HG02852 (cell line): ENCODE measurements at regions not wholly inside any gene's neighbourhood (a gene's known extent, or its start where the extent isn't known, plus 50 kb on each side); places are given as distances from the start of the nearest gene placed in this dataset.

Experiments
- ATAC-seq: cut with Tn5 transposase; IDR thresholded peaks from one replicate; pipeline ENCODE4 v1.9.1; 2021; ENCODE audit warnings: mild to moderate bottlenecking, moderate library complexity; ENCODE audit not compliant: unreplicated experiment

- no peak for ATAC-seq
Measured at GRCh38 chr9:8096091-8096490, 296.5 kb upstream of the DMAC1 start.

DNA sequence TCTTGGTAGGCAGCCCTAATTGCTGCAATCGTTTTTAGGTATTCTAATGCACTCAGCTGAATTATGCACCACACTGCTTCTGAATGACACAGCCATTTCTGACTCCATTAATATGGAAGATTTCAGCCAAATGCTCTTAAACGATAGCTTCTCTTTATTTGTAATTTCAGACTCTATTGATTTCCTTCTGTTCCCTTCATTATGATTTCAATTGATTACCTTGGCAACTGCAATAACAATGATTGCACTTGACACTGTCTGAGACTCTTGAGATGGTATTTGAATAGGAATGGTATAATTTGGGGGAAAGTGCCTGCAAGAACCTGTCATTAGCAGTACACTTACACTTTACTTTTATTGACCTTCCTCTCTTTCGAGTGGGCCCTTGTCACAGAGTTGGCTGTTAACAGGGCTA, 296.1 kb upstream of the DMAC1 start:
- ATAC-seq: no peak

GRCh38 chr9:8088477-8088876, 288.9 kb upstream of the DMAC1 start:
- ATAC-seq: no peak

GRCh38 chr9:8085986-8086385, 286.4 kb upstream of the DMAC1 start:
- no peak for ATAC-seq

DNA sequence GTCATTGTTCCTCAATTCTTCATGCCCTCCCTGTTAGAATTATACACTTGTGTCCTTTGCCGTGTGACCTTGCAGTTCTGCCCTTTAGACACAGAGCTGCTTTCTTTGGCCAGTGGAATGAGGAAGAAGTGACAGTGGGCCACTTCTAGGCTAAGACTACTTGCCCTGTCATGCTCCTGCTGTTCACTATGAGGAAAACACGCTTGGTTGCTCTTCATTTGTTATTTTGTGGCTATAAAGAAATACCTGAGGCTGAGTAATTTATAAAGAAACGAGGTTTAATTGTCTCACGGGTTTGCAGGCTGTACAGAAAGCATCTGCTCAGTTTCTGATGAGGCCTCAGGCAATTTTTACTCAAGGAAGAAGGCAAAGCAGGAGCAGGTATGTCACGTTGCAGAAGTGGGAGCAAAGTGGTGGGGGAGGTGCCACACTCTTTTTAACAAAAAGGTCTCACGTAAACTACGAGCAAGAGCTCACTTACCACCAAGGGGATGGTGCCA, 279.1 kb upstream of the DMAC1 start:
- ATAC-seq: no peak

DNA sequence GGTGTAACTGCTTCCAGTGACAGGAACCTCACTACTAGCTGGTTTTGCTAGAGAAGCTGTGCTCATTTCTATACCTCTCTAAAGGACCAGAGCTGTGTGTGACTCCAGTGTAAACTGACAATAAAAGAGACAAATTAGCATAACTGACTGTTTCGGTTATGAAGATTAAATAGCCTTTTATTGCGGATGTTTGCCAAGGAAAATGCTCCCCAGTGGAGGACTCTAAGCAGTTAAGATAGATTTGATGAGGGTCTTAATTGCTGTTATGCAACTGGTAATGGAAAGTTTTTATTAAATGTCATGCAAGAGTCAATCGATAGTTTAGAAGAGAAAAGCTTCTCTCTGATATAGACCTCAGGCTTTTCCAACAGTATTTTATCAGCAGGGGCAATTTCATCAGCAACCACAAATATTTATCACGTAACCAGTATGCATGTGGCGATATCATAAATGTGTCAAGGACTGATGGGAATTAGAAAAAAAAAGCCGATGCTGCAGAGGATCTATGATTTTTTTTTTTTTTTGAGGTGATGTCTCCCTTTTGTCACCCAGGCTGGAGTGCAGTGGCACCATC, 275.2 kb upstream of the DMAC1 start:
- ATAC-seq: no peak

DNA sequence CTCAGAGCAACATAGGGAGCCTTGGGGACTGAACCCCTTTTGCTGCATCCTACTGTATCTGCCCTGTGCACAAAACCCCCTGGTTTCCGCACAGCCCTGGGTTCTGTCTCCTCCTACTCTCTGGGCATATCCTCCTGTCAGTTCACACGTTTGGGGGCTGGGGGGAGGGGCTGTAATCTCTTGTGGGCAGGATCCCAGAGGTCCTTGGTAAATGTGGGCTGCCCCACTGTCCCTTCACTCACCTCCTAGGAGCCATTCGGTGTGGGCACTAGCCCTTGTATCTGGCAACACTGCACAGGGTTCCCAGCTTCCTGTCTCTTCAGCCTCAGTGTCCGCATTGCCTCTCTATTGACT, 271.8 kb upstream of the DMAC1 start:
- no peak for ATAC-seq

GRCh38 chr9:8070779-8071444, 271.3 kb upstream of the DMAC1 start:
- no peak for ATAC-seq

- ATAC-seq: no peak
Measured at GRCh38 chr9:8062459-8062858, 262.9 kb upstream of the DMAC1 start.

DNA sequence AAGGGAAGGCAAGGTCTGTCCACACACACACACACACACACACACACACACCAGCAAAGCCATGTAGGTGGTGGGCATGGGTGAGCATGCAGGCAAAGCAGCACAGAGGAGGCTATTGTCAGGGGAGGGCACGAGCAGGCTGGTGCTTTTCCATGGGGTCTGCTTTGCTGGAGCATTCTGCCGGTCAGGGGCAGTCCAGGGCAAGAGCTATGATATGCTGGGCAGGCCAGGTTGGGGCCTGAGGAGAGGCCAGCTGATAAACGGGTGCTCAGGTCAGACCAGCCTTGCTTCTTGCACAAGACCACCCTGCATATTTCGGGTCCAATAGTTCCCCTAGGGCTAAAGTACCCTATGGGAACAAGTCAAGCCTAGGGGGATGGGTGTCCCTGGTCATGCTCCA, 253.9 kb upstream of the DMAC1 start:
- no peak for ATAC-seq

DNA sequence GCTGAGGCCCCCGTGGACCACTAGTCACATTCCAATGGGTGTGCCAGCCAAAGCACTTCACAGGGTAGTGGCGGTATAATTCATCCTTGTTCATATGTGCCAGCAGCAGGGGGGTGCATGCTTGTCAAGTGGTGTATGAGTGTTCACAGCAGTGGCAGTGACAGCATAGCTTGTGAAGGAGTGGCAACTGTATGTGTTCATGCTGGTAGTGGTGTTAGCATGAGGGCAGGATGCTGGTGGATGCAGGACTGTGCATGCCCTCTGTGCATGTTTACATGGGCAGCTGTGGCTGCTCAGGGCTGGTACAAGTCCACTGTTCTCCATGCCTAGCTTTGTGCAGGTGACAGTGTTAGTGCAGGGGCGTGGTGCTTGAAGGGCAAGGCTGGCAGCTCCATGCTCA, 253.4 kb upstream of the DMAC1 start:
- ATAC-seq: no peak

- ATAC-seq: no peak
Measured at GRCh38 chr9:8037745-8038144, 238.2 kb upstream of the DMAC1 start.

DNA sequence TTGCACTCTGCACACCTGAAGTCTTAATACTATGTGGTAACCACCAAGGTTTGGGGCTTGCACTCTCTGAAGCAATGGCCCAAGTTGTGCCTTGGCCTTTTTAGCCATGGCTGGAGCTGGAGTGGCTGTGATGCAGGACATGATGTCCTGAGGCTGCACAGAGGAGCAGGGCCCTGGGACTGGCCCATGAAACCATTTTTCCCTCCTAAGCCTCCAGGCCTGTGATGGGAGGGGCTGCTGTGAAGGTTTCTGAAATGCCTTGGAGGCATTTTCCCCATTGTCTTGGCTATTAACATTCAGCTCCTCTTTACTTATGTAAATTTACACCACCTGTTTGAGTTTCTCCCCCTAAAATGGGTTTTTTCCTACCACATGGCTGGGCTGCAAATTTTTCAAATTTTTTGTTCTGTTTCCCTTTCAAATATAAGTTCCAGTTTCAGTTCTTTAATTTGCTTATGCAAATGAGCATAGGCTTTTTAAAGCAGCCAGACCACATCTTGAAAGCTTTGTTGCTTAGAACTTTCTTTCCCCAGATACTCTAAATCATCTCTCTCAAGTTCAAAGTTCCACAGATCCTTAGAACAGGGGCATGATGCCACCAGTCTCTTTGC, 237.4 kb upstream of the DMAC1 start:
- no peak for ATAC-seq

DNA sequence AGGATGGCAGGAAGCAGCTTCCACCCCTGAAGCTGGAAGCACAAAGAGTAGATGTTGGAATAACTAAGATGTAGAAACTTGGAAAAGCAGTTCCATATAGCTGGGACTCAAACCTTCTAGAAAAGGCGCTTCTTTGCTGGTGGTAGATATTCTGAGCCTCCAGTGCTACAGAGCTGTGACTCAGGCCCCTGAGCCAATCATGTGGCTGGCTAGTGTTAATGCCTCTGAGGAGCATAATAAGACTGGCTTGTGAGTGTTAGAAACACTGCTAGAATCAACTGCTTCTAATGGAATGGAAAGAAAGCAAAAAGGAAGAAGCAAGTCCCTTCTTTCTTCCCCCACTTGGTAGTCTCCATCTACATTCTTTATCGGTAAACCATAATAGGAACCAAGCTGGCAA, 234.2 kb upstream of the DMAC1 start:
- no peak for ATAC-seq

GRCh38 chr9:8030095-8030494, 230.5 kb upstream of the DMAC1 start:
- no peak for ATAC-seq

GRCh38 chr9:8027351-8027750, 227.8 kb upstream of the DMAC1 start:
- no peak for ATAC-seq

DNA sequence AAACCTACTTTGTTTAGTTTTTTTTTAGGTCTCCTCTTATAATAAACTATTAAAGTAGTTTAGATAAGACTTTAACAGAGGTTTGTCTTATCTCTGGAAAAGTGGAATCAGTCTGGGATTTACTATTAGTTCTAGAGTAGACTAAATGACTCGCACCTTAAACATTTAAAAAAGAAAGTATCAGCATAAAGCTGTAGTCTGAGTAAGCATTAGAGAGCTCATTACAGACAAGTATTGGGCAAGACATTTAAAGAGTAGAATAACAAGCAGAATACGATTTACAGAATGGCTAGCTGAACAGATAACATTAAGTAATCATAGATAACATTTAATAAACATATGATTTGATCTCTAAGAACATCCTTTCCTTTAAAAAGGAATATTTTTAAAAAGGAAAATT, 226.0 kb upstream of the DMAC1 start:
- no peak for ATAC-seq

DNA sequence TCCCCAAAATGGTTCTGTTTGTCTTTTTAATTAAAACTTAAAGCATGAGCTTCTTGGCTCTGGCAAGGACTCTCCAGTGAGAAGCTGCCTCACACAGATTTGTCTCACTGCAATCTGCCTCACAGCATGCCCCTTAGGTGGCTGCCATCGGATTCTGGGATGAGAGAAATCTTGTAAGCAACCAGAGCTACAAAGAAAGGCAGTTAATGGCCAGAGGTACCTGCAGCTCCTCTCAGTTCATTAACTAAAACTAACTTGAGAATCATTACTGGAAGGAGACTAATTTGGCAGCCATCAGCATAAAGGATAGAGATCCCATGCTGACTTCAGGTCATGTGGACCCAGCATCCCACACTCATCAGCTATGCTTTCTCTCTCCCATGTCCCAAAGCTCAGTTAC, 220.6 kb upstream of the DMAC1 start:
- ATAC-seq: no peak

DNA sequence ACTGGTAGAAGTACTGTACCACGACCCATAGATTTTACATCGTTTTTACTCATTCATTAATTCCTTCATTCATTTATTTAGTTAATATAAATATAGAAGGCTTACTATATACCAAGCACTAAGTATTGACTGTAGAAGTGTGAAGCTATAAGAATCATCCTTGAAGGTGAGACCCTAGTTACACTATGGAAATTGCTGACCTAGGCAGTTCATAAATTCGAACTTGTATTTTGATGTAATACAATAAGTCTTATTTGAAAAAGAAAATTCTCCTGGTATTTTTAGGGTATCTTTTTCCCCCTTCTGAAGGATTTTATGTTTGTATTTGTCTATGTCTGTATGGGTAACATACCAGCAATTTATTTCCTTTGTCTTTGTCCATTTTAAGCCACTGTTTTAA, 220.1 kb upstream of the DMAC1 start:
- ATAC-seq: no peak

DNA sequence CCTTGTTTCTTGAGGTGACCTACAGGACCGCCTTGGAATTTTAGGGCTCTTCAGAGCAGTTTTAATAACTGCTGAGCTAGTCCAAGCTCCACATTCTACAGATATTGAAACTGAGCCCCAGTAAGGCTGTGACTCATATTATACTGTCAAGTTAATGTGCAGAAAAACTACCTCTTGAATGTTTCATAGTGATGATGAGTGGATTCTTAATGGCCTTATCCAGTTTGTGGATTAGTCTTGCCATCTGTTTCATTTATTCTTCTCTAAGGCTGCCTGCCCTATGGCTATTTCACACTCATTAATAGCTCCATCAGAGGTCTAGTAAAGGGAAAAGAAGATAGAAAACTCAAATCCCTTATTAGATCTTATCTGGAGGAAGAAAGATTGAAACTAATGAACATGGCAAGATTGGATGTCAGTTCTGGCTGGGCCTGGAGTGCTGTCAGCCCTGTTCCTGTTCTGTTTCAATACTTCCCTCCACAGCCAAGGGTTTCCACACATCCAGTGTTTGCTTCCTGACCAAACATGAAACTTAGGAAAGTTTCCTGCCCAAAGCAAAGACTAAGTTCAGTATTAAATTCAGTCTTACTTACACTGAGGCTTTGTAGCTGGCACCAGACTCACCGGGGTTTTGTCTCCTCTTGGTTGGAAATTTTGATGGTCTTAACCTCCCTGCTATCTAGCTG, 215.6 kb upstream of the DMAC1 start:
- no peak for ATAC-seq

DNA sequence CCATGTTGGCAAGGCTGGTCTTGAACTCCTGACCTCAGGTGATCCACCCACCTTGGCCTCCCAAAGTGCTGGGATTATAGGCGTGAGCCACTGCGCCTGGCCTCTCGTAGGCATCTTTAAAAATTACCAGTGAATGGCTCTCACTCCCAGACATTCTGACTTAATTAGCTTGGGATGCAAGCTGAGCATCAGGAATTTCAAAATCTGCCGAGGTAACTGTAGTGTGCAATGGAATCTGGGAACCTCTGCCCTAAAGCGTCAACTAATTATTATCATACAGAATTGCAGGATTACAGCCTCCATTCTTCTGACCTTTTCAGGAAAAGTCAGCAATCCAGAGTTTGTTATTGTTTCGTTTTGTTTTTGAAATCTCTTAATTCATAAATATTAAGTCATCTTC, 213.4 kb upstream of the DMAC1 start:
- ATAC-seq: no peak

DNA sequence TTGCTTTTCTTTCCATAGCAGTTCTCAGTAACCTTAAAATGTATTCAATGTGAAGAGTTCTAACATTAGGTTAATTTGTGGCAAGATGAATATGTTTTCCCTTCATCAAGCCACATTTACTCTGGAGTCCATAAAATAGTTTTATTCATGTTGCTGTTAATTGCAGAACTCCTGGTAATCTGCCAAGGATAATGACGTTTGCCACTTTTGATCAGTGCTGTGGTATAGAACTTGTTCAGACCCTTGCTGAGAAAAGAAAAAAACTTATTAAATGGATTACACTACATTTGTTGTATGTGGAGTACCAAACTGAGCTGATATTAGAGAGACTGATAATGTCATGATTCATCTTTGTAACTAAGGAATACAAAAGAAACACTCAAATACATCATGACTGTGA, 212.4 kb upstream of the DMAC1 start:
- no peak for ATAC-seq
